HG03064 (cell line): ENCODE measurements at regions not wholly inside any gene's neighbourhood (a gene's known extent, or its start where the extent isn't known, plus 50 kb on each side); places are given as distances from the start of the nearest gene placed in this dataset.
"Not testable (repeated sequence)": the region's sequence is repeated elsewhere in the genome, so short reads cannot be mapped to it uniquely, and the experiment has no call there.

Experiments used
- ATAC-seq: cut with Tn5 transposase; IDR thresholded peaks from one replicate; pipeline ENCODE4 v1.9.1; 2021; ENCODE audit warnings: low read depth; ENCODE audit not compliant: unreplicated experiment

- not testable (repeated sequence) for ATAC-seq
Observed at GRCh38 chr5:7263398-7264015, 132.4 kb upstream of the ADCY2 start.

GRCh38 chr5:7265776-7266175 lies 130.2 kb upstream of the ADCY2 start:
- not testable (repeated sequence) for ATAC-seq

GRCh38 chr5:7268722-7269121 lies 127.2 kb upstream of the ADCY2 start:
- not testable (repeated sequence) for ATAC-seq

GRCh38 chr5:7269591-7270274 lies 126.2 kb upstream of the ADCY2 start:
- no peak for ATAC-seq

GRCh38 chr5:7271435-7272084 lies 124.4 kb upstream of the ADCY2 start:
- no peak for ATAC-seq

GRCh38 chr5:7272408-7272965 lies 123.5 kb upstream of the ADCY2 start:
- ATAC-seq: no peak

- ATAC-seq: no peak
Observed at GRCh38 chr5:7274203-7274602, 121.7 kb upstream of the ADCY2 start.

GRCh38 chr5:7289634-7290033 lies 106.3 kb upstream of the ADCY2 start:
- not testable (repeated sequence) for ATAC-seq

- ATAC-seq: not testable (repeated sequence)
Observed at GRCh38 chr5:7297821-7298220, 98.1 kb upstream of the ADCY2 start.

GRCh38 chr5:7299731-7300130 lies 96.2 kb upstream of the ADCY2 start:
- ATAC-seq: not testable (repeated sequence)

- ATAC-seq: not testable (repeated sequence)
Observed at GRCh38 chr5:7305000-7305674, 90.8 kb upstream of the ADCY2 start.

GRCh38 chr5:7306556-7306955 lies 89.4 kb upstream of the ADCY2 start:
- ATAC-seq: not testable (repeated sequence)

- not testable (repeated sequence) for ATAC-seq
Observed at GRCh38 chr5:7307709-7308108, 88.2 kb upstream of the ADCY2 start.

- not testable (repeated sequence) for ATAC-seq
Observed at GRCh38 chr5:7309715-7310114, 86.2 kb upstream of the ADCY2 start.

GRCh38 chr5:7310656-7311055 lies 85.3 kb upstream of the ADCY2 start:
- ATAC-seq: not testable (repeated sequence)

- ATAC-seq: no peak
Observed at GRCh38 chr5:7315118-7315517, 80.8 kb upstream of the ADCY2 start.

- no peak for ATAC-seq
Observed at GRCh38 chr5:7317751-7318150, 78.2 kb upstream of the ADCY2 start.

GRCh38 chr5:7320701-7321301 lies 75.1 kb upstream of the ADCY2 start:
- no peak for ATAC-seq

- ATAC-seq: no peak
Observed at GRCh38 chr5:7321724-7322123, 74.2 kb upstream of the ADCY2 start.

GRCh38 chr5:7324919-7325318 lies 71.0 kb upstream of the ADCY2 start:
- ATAC-seq: no peak
